H1 (cell line): ENCODE measurements at regions not wholly inside any gene's neighbourhood (a gene's known extent, or its start where the extent isn't known, plus 50 kb on each side); places are given as distances from the start of the nearest gene placed in this dataset.

Source experiments
- KDM4A ChIP-seq: IDR thresholded peaks from one replicate; pipeline ENCODE4 v1.7.1; 2012; ENCODE audit warnings: low read depth, mild to moderate bottlenecking, moderate library complexity, low read length, inconsistent platforms; ENCODE audit not compliant: severe bottlenecking

DNA sequence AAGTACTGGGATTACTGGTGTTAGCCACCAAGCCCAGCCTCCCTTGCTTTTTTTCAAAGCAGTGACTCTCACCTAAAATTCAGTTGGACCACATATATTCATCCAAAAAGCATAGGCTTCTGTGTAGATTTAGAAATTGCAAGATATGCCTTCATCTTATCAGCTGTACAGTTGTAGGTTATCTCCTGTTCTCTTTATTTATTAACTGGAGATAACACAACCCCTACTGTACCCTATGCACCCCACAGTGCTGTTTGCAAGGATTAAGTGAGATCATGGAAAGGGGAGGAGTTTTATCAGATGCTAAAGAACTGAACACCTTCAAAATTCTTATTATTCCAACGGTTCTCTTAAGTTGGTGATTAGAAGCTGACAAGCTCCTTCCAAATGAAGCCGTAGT, 164.4 kb upstream of the JARID2 start (continued):
- TF ChIP-seq KDM4A, result no peak
